GM23248 (cell line): ENCODE measurements at regions not wholly inside any gene's neighbourhood (a gene's known extent, or its start where the extent isn't known, plus 50 kb on each side); places are given as distances from the start of the nearest gene placed in this dataset.

Experiments used
- EZH2 ChIP-seq: fragments of 200-600 bp; sonication (generic); IDR thresholded peaks from 2 replicates; pipeline ENCODE4 v1.6.1; 2018; ENCODE audit warnings: antibody characterized with exemption, mild to moderate bottlenecking; ENCODE audit not compliant: insufficient read depth, poor library complexity, severe bottlenecking
- EZH2phosphoT487 ChIP-seq: fragments of 200-600 bp; sonication (generic); IDR thresholded peaks from 2 replicates; pipeline ENCODE4 v1.6.1; 2018; ENCODE audit warnings: antibody characterized with exemption, moderate library complexity, mild to moderate bottlenecking, low read depth; ENCODE audit not compliant: insufficient read depth

- TF ChIP-seq EZH2 (no peak), EZH2phosphoT487 (no peak)
These were observed 510.5 kb downstream of the LRRC70 start for GRCh38 chr5:63089147-63089546.
